Fibroblast of lung (primary cell): ENCODE measurements at regions not wholly inside any gene's neighbourhood (a gene's known extent, or its start where the extent isn't known, plus 50 kb on each side); places are given as distances from the start of the nearest gene placed in this dataset.

Source experiments
- CTCF ChIP-seq, 2 donors: IDR thresholded peaks in 1 of 2; conservative IDR thresholded peaks in 1 of 2; 1 replicate in 1 of 2; 2 replicates in 1 of 2; pipeline ENCODE4 v1.5.1; 2011 to 2012; ENCODE audit warnings: low read length in 2 of 2, control low read depth in 1 of 2, inconsistent platforms in 1 of 2, low read depth in 1 of 2, mild to moderate bottlenecking in 1 of 2
- EZH2 ChIP-seq: IDR thresholded peaks from 2 replicates; pipeline ENCODE4 v1.5.1; 2012; ENCODE audit warnings: low read length, control low read depth, mild to moderate bottlenecking; ENCODE audit errors: missing control alignments

- no peak for TF ChIP-seq CTCF (conservative IDR thresholded peaks at IDR 0.05 in 1 of 2, IDR thresholded peaks at IDR 0.05 in 1 of 2; ENCODE audit: low read depth in 1 of 2, low read length in 2 of 2)
- no peak for TF ChIP-seq EZH2
Observed at GRCh38 chr10:8722835-8723234, 668.3 kb downstream of the GATA3 start.
